ENCODE measurements at regions not wholly inside any gene's neighbourhood (a gene's known extent, or its start where the extent isn't known, plus 50 kb on each side); places are given as distances from the start of the nearest gene placed in this dataset.

- CTCF ChIA-PET (ENCODE audit: low intra/inter-chr PET ratio) = no interaction called here
- in situ Hi-C loops (cut with MboI) (no loop called here), intact Hi-C loops (cut with micrococcal nuclease) (no loop called here)
- BruUV-seq (replicated peaks) = no TSS peak
- Histone ChIP-seq H3K27me3 (ENCODE audit: control insufficient read depth in 2 of 2, insufficient read depth in 2 of 2, low read length in 2 of 2) (peaks cover 22 to 78% of the 10 kb centered on the region in 2 experiments), H3K36me3 (ENCODE audit: control insufficient read depth, insufficient read depth, low read length) (no peaks in the 10 kb centered on the region), H3K4me2 (ENCODE audit: insufficient read depth, low read length) (no peak overlapping the region), H3K4me3 (no peak overlapping the region), H3K9me3 (replicated peaks; ENCODE audit: control insufficient read depth, insufficient read depth, low read depth, low read length) (no peaks in the 10 kb centered on the region), H3K79me2 (ENCODE audit: control insufficient read depth, insufficient read depth, low read length) (no peaks in the 10 kb centered on the region), H3K9ac (ENCODE audit: insufficient read depth in 1 of 2, low read depth in 2 of 2, low read length in 2 of 2) (no peak overlapping the region), H2AFZ (ENCODE audit: low read depth, low read length) (no peak overlapping the region), H3K27ac (ENCODE audit: extremely low read depth, low read depth, low read length) (no peak overlapping the region), H3K4me1 (replicated peaks in 1 of 2; ENCODE audit: control insufficient read depth in 2 of 2, insufficient read depth in 2 of 2, low read length in 2 of 2) (peaks cover 7 to 15% of the 10 kb centered on the region in 2 experiments), H4K20me1 (replicated peaks; ENCODE audit: control insufficient read depth, insufficient read depth, low read length) (0 out of 2 replicates have a peak, but pooled peaks cover 5% of the 10 kb centered on the region), H3K9me1 (ENCODE audit: control insufficient read depth, insufficient read depth, low read length) (no peaks in the 10 kb centered on the region)
- 3% methylated on average over 5 of the region's 5 CpGs for WGBS (ENCODE audit: insufficient coverage, low coverage, missing lambda C conversion rate)
- POLR2A ChIA-PET = no interaction called here
- TF ChIP-seq TEAD2 (tag; IDR thresholded peaks at IDR 0.05) (no peak), TRIM24 (IDR thresholded peaks at IDR 0.05) (no peak), CSDE1 (IDR thresholded peaks at IDR 0.05) (no peak), NBN (IDR thresholded peaks at IDR 0.05; ENCODE audit: low read depth) (no peak), MNT (conservative IDR thresholded peaks at IDR 0.05) (no peak), PHB (CRISPR knock-in tag; IDR thresholded peaks at IDR 0.05) (no peak), ARID4B (CRISPR knock-in tag; IDR thresholded peaks at IDR 0.05) (no peak), HMGN3 (IDR thresholded peaks at IDR 0.05; ENCODE audit: borderline replicate concordance, extremely low read depth, insufficient read length, low read depth, low read length) (no peak), SMC3 (conservative IDR thresholded peaks at IDR 0.05; ENCODE audit: insufficient read depth, low read depth, low read length) (no peak), U2AF2 (optimal IDR thresholded peaks at IDR 0.05; ENCODE audit: low read depth, low read length) (no peak), ZKSCAN3 (CRISPR knock-in tag; IDR thresholded peaks at IDR 0.05) (no peak), ZSCAN29 (IDR thresholded peaks at IDR 0.05) (no peak), ZNF431 (CRISPR knock-in tag; IDR thresholded peaks at IDR 0.05) (no peak), TGIF2 (CRISPR knock-in tag; IDR thresholded peaks at IDR 0.05) (no peak), CTCF (IDR thresholded peaks at IDR 0.05 in 2 of 3, conservative IDR thresholded peaks at IDR 0.05 in 1 of 3; ENCODE audit: insufficient read depth in 2 of 3, low read depth in 1 of 3, low read length in 3 of 3) (no peak)
- no peak for DNase-seq (ENCODE audit: extremely low read depth in 1 of 4, low spot score in 3 of 4)
- FAIRE-seq = no peak
- ATAC-seq = no peak
Measured at GRCh38 chr11:69572861-69573260, 68.1 kb upstream of the CCND1 start.
